ENCODE measurements at regions not wholly inside any gene's neighbourhood (a gene's known extent, or its start where the extent isn't known, plus 50 kb on each side); places are given as distances from the start of the nearest gene placed in this dataset.

GRCh38 chr18:3360211-3360610, 89.8 kb upstream of the TGIF1 start:
- Histone ChIP-seq H3K36me3 (ENCODE audit: insufficient read depth, low read length) (no peaks in the 10 kb centered on the region; the same call in 1 of the 2 replicates), H3K9me2 (ENCODE audit: low read depth, low read length) (no peaks in the 10 kb centered on the region), H3K4me1 (ENCODE audit: insufficient read depth, low read length, severe bottlenecking) (peaks cover 4% of the 10 kb centered on the region), H2AFZ (ENCODE audit: low read length) (no peak overlapping the region), H3K27me3 (ENCODE audit: insufficient read depth, low read length) (no peaks in the 10 kb centered on the region), H3F3A (ENCODE audit: insufficient read depth, low read length) (no peaks in the 10 kb centered on the region), H4K20me1 (ENCODE audit: insufficient read depth, low read length) (no peaks in the 10 kb centered on the region), H3K9me3 (ENCODE audit: low read length) (no peaks in the 10 kb centered on the region), H3K79me2 (ENCODE audit: insufficient read depth, low read length) (no peaks in the 10 kb centered on the region), H3K4me2 (ENCODE audit: low read length) (no peak overlapping the region), H3K27ac (ENCODE audit: low read depth, low read length, poor library complexity, severe bottlenecking) (no peak overlapping the region), H3K4me3 (ENCODE audit: low read depth, low read length, poor library complexity, severe bottlenecking) (no peak overlapping the region), H3K9ac (ENCODE audit: low read length) (no peak overlapping the region)
- TF ChIP-seq CTCF (IDR thresholded peaks at IDR 0.05; ENCODE audit: low read length), result no peak
- TF ChIP-seq EZH2 (IDR thresholded peaks at IDR 0.05; ENCODE audit: borderline replicate concordance, low read length), result no peak

GRCh38 chr18:3367491-3368091, 82.4 kb upstream of the TGIF1 start:
- H3K79me2 ChIP-seq (ENCODE audit: insufficient read depth, low read length), result no peaks in the 10 kb centered on the region
- H3K27ac ChIP-seq (ENCODE audit: low read depth, low read length, poor library complexity, severe bottlenecking), result no peak overlapping the region
- no peak for TF ChIP-seq EZH2 (IDR thresholded peaks at IDR 0.05; ENCODE audit: borderline replicate concordance, low read length)
- no peak for TF ChIP-seq CTCF (IDR thresholded peaks at IDR 0.05; ENCODE audit: low read length)
- no peaks in the 10 kb centered on the region for H3K4me1 ChIP-seq (ENCODE audit: insufficient read depth, low read length, severe bottlenecking)
- H2AFZ ChIP-seq (ENCODE audit: low read length), result no peak overlapping the region
- H3K4me2 ChIP-seq (ENCODE audit: low read length), result no peak overlapping the region
- H3K9me3 ChIP-seq (ENCODE audit: low read length), result no peaks in the 10 kb centered on the region
- no peak overlapping the region for H3K9ac ChIP-seq (ENCODE audit: low read length)
- no peaks in the 10 kb centered on the region; the same call in 1 of the 2 replicates for H3K36me3 ChIP-seq (ENCODE audit: insufficient read depth, low read length)
- no peak overlapping the region for H3K4me3 ChIP-seq (ENCODE audit: low read depth, low read length, poor library complexity, severe bottlenecking)
- no peaks in the 10 kb centered on the region for H3K9me2 ChIP-seq (ENCODE audit: low read depth, low read length)
- no peaks in the 10 kb centered on the region for H3K27me3 ChIP-seq (ENCODE audit: insufficient read depth, low read length)
- no peaks in the 10 kb centered on the region for H3F3A ChIP-seq (ENCODE audit: insufficient read depth, low read length)
- H4K20me1 ChIP-seq (ENCODE audit: insufficient read depth, low read length), result no peaks in the 10 kb centered on the region

- no peak for TF ChIP-seq EZH2 (IDR thresholded peaks at IDR 0.05; ENCODE audit: borderline replicate concordance, low read length)
- no peak for TF ChIP-seq CTCF (IDR thresholded peaks at IDR 0.05; ENCODE audit: low read length)
- Histone ChIP-seq H3K9ac (ENCODE audit: low read length) (no peak overlapping the region), H3K27me3 (ENCODE audit: insufficient read depth, low read length) (no peaks in the 10 kb centered on the region), H3K9me2 (ENCODE audit: low read depth, low read length) (no peaks in the 10 kb centered on the region), H2AFZ (ENCODE audit: low read length) (no peak overlapping the region), H3K4me1 (ENCODE audit: insufficient read depth, low read length, severe bottlenecking) (no peaks in the 10 kb centered on the region), H3K79me2 (ENCODE audit: insufficient read depth, low read length) (no peaks in the 10 kb centered on the region), H3K4me3 (ENCODE audit: low read depth, low read length, poor library complexity, severe bottlenecking) (no peak overlapping the region), H3K4me2 (ENCODE audit: low read length) (no peak overlapping the region), H3K36me3 (ENCODE audit: insufficient read depth, low read length) (no peaks in the 10 kb centered on the region; the same call in 1 of the 2 replicates), H3K27ac (ENCODE audit: low read depth, low read length, poor library complexity, severe bottlenecking) (no peak overlapping the region), H3F3A (ENCODE audit: insufficient read depth, low read length) (no peaks in the 10 kb centered on the region), H4K20me1 (ENCODE audit: insufficient read depth, low read length) (no peaks in the 10 kb centered on the region), H3K9me3 (ENCODE audit: low read length) (no peaks in the 10 kb centered on the region)
Observed at GRCh38 chr18:3368193-3368592, 81.8 kb upstream of the TGIF1 start.

Data from OCI-LY1 (cell line).